ENCODE measurements at regions not wholly inside any gene's neighbourhood (a gene's known extent, or its start where the extent isn't known, plus 50 kb on each side); places are given as distances from the start of the nearest gene placed in this dataset.

DNA sequence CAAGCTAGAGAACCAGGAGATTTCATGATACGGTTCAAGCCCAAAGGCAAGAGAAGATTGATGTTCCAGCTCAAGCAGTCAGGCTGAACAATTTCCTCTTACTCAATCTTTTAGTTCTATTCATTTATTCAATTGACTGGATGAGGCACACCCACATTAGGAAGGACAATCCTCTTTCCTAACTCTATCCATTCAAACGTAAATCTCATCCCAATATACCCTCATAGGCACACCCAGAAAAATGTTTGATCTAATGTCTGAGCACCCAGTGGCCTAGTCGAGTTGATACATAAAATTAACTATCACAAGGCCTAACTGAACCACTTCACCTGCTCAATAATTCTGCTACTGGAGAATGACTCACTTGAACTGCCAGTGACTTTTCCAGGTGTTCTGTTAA lies 180.7 kb downstream of the RAD51AP2 start:
- DNase-seq (ENCODE audit: low read depth), result no peak
- TF ChIP-seq, protein P1, sequence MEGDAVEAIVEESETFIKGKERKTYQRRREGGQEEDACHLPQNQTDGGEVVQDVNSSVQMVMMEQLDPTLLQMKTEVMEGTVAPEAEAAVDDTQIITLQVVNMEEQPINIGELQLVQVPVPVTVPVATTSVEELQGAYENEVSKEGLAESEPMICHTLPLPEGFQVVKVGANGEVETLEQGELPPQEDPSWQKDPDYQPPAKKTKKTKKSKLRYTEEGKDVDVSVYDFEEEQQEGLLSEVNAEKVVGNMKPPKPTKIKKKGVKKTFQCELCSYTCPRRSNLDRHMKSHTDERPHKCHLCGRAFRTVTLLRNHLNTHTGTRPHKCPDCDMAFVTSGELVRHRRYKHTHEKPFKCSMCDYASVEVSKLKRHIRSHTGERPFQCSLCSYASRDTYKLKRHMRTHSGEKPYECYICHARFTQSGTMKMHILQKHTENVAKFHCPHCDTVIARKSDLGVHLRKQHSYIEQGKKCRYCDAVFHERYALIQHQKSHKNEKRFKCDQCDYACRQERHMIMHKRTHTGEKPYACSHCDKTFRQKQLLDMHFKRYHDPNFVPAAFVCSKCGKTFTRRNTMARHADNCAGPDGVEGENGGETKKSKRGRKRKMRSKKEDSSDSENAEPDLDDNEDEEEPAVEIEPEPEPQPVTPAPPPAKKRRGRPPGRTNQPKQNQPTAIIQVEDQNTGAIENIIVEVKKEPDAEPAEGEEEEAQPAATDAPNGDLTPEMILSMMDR (IDR thresholded peaks at IDR 0.05; ENCODE audit: insufficient read depth, low read depth, low read length), result no peak
- H3K4me3 ChIP-seq (ENCODE audit: low read depth, low read length), result no peak overlapping the region

DNA sequence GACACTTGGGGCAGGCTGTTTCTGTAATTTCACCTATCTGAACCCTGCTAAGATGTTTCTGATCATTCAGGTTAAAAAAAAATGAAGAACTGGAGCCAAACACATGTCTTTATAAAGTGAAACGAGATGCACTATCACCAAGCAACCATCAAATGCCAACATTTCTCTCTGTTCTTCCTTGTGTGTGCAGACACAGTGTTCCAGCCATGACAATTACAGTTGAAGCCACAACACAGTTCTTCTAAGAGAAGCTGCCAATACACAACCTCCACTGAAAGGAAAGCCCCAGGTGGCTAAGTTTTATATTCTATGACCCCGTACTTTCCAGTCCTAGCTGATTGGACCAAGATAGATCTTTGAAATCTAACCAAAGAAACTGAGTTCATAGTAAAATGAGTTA lies 181.8 kb downstream of the RAD51AP2 start:
- no peak overlapping the region for H3K4me3 ChIP-seq (ENCODE audit: low read depth, low read length)
- DNase-seq (ENCODE audit: low read depth), result no peak
- TF ChIP-seq, protein P1 (IDR thresholded peaks at IDR 0.05; ENCODE audit: insufficient read depth, low read depth, low read length), result no peak

DNA sequence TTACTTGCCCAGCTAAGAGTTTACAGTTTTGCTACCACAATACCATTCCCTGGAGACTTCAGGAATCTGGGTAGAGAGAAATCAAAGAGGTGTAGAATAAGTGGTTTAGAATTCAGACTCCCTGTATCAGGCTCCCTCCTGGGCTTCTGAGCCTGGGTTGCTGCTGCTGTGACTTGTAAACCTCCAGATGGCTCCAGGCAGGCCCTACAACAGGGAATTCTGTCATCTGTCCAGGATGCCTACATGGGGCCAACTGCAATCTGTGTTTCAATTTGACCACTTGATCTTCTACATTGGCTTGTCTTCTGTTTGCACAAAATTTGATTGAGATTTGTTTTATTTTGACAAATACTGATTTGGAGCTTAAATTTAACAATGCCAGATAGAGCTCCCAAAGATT lies 183.9 kb downstream of the RAD51AP2 start:
- H3K4me3 ChIP-seq (ENCODE audit: low read depth, low read length), result no peak overlapping the region
- TF ChIP-seq, protein P1 (IDR thresholded peaks at IDR 0.05; ENCODE audit: insufficient read depth, low read depth, low read length), result no peak
- DNase-seq (ENCODE audit: low read depth), result no peak

DNA sequence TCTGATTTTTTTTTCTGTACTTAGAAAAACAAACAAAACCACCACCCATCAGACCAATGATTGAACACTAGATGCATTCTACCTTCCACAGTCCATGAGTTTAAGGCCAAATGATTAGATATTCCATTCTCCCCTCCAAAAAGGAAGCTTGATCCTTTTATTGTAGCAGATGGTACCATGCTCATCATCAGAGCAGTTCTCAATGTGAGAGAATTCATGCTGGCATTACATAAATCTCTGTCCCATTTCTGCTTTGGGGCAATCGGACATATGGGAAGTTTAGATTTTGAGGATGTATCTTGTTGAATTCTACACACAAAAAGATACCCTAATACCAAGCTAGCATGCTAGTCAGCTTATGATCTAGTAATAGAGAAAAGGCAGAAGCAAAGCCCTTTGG lies 186.6 kb downstream of the RAD51AP2 start:
- no peak for DNase-seq (ENCODE audit: low read depth)
- no peak overlapping the region for H3K4me3 ChIP-seq (ENCODE audit: low read depth, low read length)
- TF ChIP-seq, protein P1 (IDR thresholded peaks at IDR 0.05; ENCODE audit: insufficient read depth, low read depth, low read length), result no peak

DNA sequence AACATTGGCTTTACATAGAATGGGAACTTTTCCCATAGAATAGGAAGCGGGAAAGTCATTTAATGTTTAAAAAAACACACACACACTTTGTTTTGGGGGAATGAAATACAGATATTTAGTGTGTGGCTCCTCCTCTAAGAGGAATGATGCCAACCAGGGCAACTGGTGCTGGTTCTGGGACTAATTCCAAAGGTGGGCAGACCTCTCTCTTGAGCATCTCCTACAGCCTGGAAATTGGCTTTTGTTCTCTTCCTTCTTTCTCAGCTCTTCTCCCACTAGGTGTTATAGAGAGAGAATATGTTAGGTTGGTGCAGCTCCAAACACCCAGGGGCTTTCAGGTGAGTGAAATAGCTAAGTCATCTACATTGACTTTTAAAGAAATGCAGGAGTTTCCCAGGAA lies 190.1 kb downstream of the RAD51AP2 start:
- H3K4me3 ChIP-seq (ENCODE audit: low read depth, low read length), result no peak overlapping the region
- DNase-seq (ENCODE audit: low read depth), result no peak
- TF ChIP-seq, protein P1 (IDR thresholded peaks at IDR 0.05; ENCODE audit: insufficient read depth, low read depth, low read length), result no peak

DNA sequence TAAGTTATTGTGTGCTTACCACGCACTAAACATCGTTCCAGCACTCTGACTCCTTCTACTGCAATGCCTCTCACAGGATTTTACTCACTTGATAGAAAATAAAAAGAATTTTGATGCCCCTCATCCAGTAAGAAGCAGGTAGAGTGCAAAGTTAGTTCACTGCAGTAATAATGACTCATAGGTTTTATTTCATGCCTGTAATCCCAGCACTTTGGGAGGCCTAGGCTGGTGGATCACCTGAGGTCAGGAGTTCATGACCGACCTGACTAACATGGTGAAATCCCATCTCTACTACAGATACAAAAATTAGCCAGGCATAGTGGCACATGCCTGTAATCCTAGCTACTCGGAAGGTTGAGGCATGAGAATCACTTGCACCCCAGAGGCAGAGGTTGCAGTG lies 190.6 kb downstream of the RAD51AP2 start:
- TF ChIP-seq, protein P1 (IDR thresholded peaks at IDR 0.05; ENCODE audit: insufficient read depth, low read depth, low read length), result no peak
- DNase-seq (ENCODE audit: low read depth), result no peak
- H3K4me3 ChIP-seq (ENCODE audit: low read depth, low read length), result no peak overlapping the region

DNA sequence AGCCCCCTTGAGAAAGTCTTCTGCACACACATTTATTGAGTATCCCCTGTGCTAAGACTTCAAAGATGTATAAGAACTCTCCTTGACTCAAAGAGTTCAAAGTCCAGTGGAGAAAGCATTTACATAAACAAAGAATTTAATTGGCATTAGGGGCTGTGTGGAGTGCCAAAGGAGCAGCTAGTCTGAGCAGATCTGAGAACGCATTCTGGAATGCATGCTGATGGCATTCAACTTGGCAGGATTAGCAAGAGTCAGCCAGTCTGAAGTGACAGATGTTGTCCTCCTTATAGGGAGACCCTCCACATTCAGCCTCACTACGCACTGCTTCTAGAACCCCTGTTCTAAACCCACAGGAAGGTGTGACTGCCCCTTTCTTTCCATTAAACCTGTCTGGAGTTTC lies 191.5 kb downstream of the RAD51AP2 start:
- DNase-seq (ENCODE audit: low read depth), result no peak
- TF ChIP-seq, protein P1 (IDR thresholded peaks at IDR 0.05; ENCODE audit: insufficient read depth, low read depth, low read length), result no peak
- H3K4me3 ChIP-seq (ENCODE audit: low read depth, low read length), result no peak overlapping the region

All from fibroblast of villous mesenchyme (primary cell).